IMR-90 (cell line): ENCODE measurements at regions not wholly inside any gene's neighbourhood (a gene's known extent, or its start where the extent isn't known, plus 50 kb on each side); places are given as distances from the start of the nearest gene placed in this dataset.

ENCODE experiments used
- ATAC-seq: fragments of 200-7000 bp; cut with Tn5 transposase; 2 replicates; pipeline ENCODE4 v1.9.1; 2020; ENCODE audit warnings: low read depth, mild to moderate bottlenecking, moderate library complexity
- BruUV-seq: library from RNA; stranded (reverse); fragments of 400-500 nt; replicated peaks from 2 replicates; lab custom pipeline; 2021; lab: Mats Ljungman, UMichigan
- CTCF ChIA-PET: fragments of 300-600 bp; formaldehyde crosslinking; extraction: SDS; loops from one replicate; lab custom pipeline; 2021; ENCODE audit warnings: antibody characterized with exemption; lab: Yijun Ruan, JAX
- POLR2A ChIA-PET: fragments of 300-600 bp; sonication (Branson Sonifier 250); formaldehyde crosslinking; loops from one replicate; lab custom pipeline; 2022; ENCODE audit warnings: antibody characterized with exemption; ENCODE audit not compliant: unreplicated experiment; lab: Charles Lee
- DNase-seq: peaks from one replicate; pipeline ENCODE4 v3.0.0; 2013
- H2AFZ ChIP-seq: replicated peaks from 2 replicates; pipeline ENCODE3; 2013; ENCODE audit warnings: low read length, mild to moderate bottlenecking; ENCODE audit not compliant: poor library complexity
- H2AK5ac ChIP-seq: 2 replicates; pipeline ENCODE4 v1.6.1; 2013; ENCODE audit warnings: low read depth, low read length, inconsistent platforms
- H2AK9ac ChIP-seq: replicated peaks from 2 replicates; pipeline ENCODE3; 2013; ENCODE audit warnings: mild to moderate bottlenecking, low read depth, low read length, moderate library complexity; ENCODE audit not compliant: poor library complexity
- H2BK120ac ChIP-seq: 2 replicates; pipeline ENCODE4 v1.6.1; 2013; ENCODE audit warnings: low read depth, low read length, inconsistent platforms
- H2BK15ac ChIP-seq: 3 replicates; pipeline ENCODE4 v1.6.1; 2013; ENCODE audit warnings: low read depth, low read length, inconsistent platforms
- H2BK20ac ChIP-seq: 2 replicates; pipeline ENCODE4 v1.6.1; 2013; ENCODE audit warnings: low read depth, mild to moderate bottlenecking, inconsistent platforms, low read length, moderate library complexity
- H2BK5ac ChIP-seq: 2 replicates; pipeline ENCODE4 v1.6.1; 2013; ENCODE audit warnings: mild to moderate bottlenecking, low read depth, low read length, inconsistent platforms; ENCODE audit not compliant: poor library complexity, severe bottlenecking
- H3K14ac ChIP-seq: replicated peaks from 2 replicates; pipeline ENCODE4 v1.6.1; 2013; ENCODE audit warnings: low read depth, low read length, inconsistent platforms
- H3K18ac ChIP-seq: 2 replicates; pipeline ENCODE4 v1.6.1; 2013; ENCODE audit warnings: low read depth, low read length, control low read depth
- H3K23ac ChIP-seq: 2 replicates; pipeline ENCODE4 v1.6.1; 2013; ENCODE audit warnings: low read depth, low read length, inconsistent platforms
- H3K27ac ChIP-seq: 2 replicates; pipeline ENCODE4 v1.5.1; 2013; ENCODE audit warnings: mild to moderate bottlenecking, control low read depth, low read length; ENCODE audit not compliant: insufficient read depth
- H3K27me3 ChIP-seq: 2 replicates; pipeline ENCODE4 v1.6.1; 2013; ENCODE audit warnings: low read length; ENCODE audit not compliant: control insufficient read depth, insufficient read depth
- H3K36me3 ChIP-seq: 2 replicates; pipeline ENCODE4 v1.6.1; 2013; ENCODE audit warnings: low read length, mixed read lengths; ENCODE audit not compliant: control insufficient read depth, insufficient read depth
- H3K4ac ChIP-seq: 2 replicates; pipeline ENCODE4 v1.6.1; 2013; ENCODE audit warnings: low read depth, low read length, inconsistent platforms
- H3K4me1 ChIP-seq: 2 replicates; pipeline ENCODE4 v1.6.1; 2013; ENCODE audit warnings: low read length, mixed read lengths; ENCODE audit not compliant: control insufficient read depth, insufficient read depth
- H3K4me2 ChIP-seq: 2 replicates; pipeline ENCODE4 v1.6.1; 2013; ENCODE audit warnings: low read depth, mild to moderate bottlenecking, control low read depth, low read length, moderate library complexity
- H3K4me3 ChIP-seq: 2 replicates; pipeline ENCODE4 v1.5.1; 2013; ENCODE audit warnings: low read depth, mild to moderate bottlenecking, control low read depth, low read length, moderate library complexity; ENCODE audit not compliant: insufficient read depth
- H3K56ac ChIP-seq: 2 replicates; pipeline ENCODE4 v1.6.1; 2013; ENCODE audit warnings: low read length, inconsistent platforms; ENCODE audit not compliant: insufficient read depth; ENCODE audit errors: extremely low read depth
- H3K79me1 ChIP-seq, 2 experiments: 2 replicates each; pipeline ENCODE4 v1.6.1; 2013; ENCODE audit warnings: low read length in 2 of 2, inconsistent platforms in 1 of 2, low read depth in 1 of 2
- H3K9ac ChIP-seq: 2 replicates; pipeline ENCODE4 v1.6.1; 2013; ENCODE audit warnings: low read depth, low read length, control low read depth
- H3K9me1 ChIP-seq: 2 replicates; pipeline ENCODE4 v1.6.1; 2013; ENCODE audit warnings: low read length, inconsistent platforms; ENCODE audit not compliant: insufficient read depth
- H3K9me3 ChIP-seq: 2 replicates; pipeline ENCODE4 v1.6.1; 2013; ENCODE audit warnings: low read length; ENCODE audit not compliant: control insufficient read depth, insufficient read depth
- H4K20me1 ChIP-seq: 2 replicates; pipeline ENCODE4 v1.6.1; 2013; ENCODE audit warnings: low read length, inconsistent platforms; ENCODE audit not compliant: insufficient read depth
- H4K5ac ChIP-seq: 2 replicates; pipeline ENCODE4 v1.6.1; 2013; ENCODE audit warnings: mild to moderate bottlenecking, low read depth, low read length, control low read depth
- H4K8ac ChIP-seq, 2 experiments: 2 replicates each; pipeline ENCODE4 v1.6.1; 2013; ENCODE audit warnings: low read depth in 2 of 2, low read length in 2 of 2, control low read depth in 1 of 2, inconsistent platforms in 1 of 2
- H4K91ac ChIP-seq: 2 replicates; pipeline ENCODE4 v1.6.1; 2013; ENCODE audit warnings: low read depth, low read length, inconsistent platforms; ENCODE audit not compliant: insufficient read depth
- CEBPB ChIP-seq: IDR thresholded peaks from 2 replicates; pipeline ENCODE4 v1.6.1; 2012; ENCODE audit warnings: low read depth, low read length, improper control_type of control experiment
- POLR2A ChIP-seq: IDR thresholded peaks from 2 replicates; pipeline ENCODE4 v1.6.1; 2012; ENCODE audit warnings: mild to moderate bottlenecking, low read depth, low read length
- dilution Hi-C: fragments of 300-500 bp; cut with HindIII; formaldehyde crosslinking; loops from one replicate; pipeline ENCODE4 v1.14.3; 2018; ENCODE audit warnings: low sequenced_read_pairs; ENCODE audit not compliant: unreplicated experiment
- in situ Hi-C: fragments of 300-500 bp; cut with MboI; formaldehyde crosslinking; loops from 3 replicates; pipeline ENCODE4 v1.14.3; 2019; ENCODE audit warnings: low sequenced_read_pairs, inconsistent platforms, mixed read lengths
- intact Hi-C: fragments of 100-400 bp; cut with micrococcal nuclease; formaldehyde crosslinking; loops from 2 replicates; pipeline ENCODE4 v1.10.0; 2022

GRCh38 chr12:92089559-92089958, 56.1 kb downstream of the BTG1 start:
- ATAC-seq: no peak
- Histone ChIP-seq H3K27ac (peak overlapping the region; percentile 23; the same call in 1 of the 2 replicates), H3K27me3 (no peaks in the 10 kb centered on the region), H2BK20ac (no peak overlapping the region), H3K56ac (no peak overlapping the region), H3K4me3 (no peak overlapping the region), H3K4ac (no peak overlapping the region), H3K4me1 (peaks cover 4% of the 10 kb centered on the region), H4K8ac (no peak overlapping the region), H4K91ac (no peak overlapping the region), H3K18ac (peak overlapping the region; percentile 73; the same call in 1 of the 2 replicates), H3K4me2 (no peak overlapping the region), H2AFZ (no peak overlapping the region), H3K9me1 (peaks cover 2% of the 10 kb centered on the region), H2BK15ac (0 out of 3 replicates have a peak overlapping the region, but pooled peaks have one; percentile 14), H2BK5ac (peak overlapping the region; percentile 52), H4K5ac (no peak overlapping the region), H2AK5ac (no peak overlapping the region), H3K79me1 (peaks cover 6 to 7% of the 10 kb centered on the region in 2 experiments; a peak in 3 of 4 replicates), H3K9me3 (no peaks in the 10 kb centered on the region), H2BK120ac (no peak overlapping the region), H3K36me3 (no peaks in the 10 kb centered on the region), H3K14ac (no peak overlapping the region), H3K23ac (no peak overlapping the region), H4K20me1 (no peaks in the 10 kb centered on the region), H2AK9ac (no peak overlapping the region), H3K9ac (0 out of 2 replicates have a peak overlapping the region, but pooled peaks have one; percentile 7)
- no TSS peak for BruUV-seq
- peak; percentile 70 for TF ChIP-seq CEBPB
- TF ChIP-seq POLR2A: no peak
- CTCF ChIA-PET: no interaction called here
- POLR2A ChIA-PET: no interaction called here
- dilution Hi-C loops (no loop called here), intact Hi-C loops (no loop called here), in situ Hi-C loops (no loop called here)
- DNase-seq: no peak
